PFSK-1 (cell line): ENCODE measurements at regions not wholly inside any gene's neighbourhood (a gene's known extent, or its start where the extent isn't known, plus 50 kb on each side); places are given as distances from the start of the nearest gene placed in this dataset.

Experiments
- POLR2AphosphoS5 ChIP-seq: IDR thresholded peaks from 2 replicates; pipeline ENCODE4 v1.6.1; 2012; ENCODE audit warnings: low read depth, mild to moderate bottlenecking, control low read depth, low read length, moderate library complexity
- TAF1 ChIP-seq: IDR thresholded peaks from 2 replicates; pipeline ENCODE4 v1.6.1; 2012; ENCODE audit warnings: low read length, control low read depth, borderline replicate concordance; ENCODE audit not compliant: insufficient read depth

GRCh38 chr16:9463461-9463860 is 372.0 kb downstream of the HAPSTR1 start:
- TF ChIP-seq POLR2AphosphoS5 (no peak), TAF1 (no peak)
